ENCODE measurements at regions not wholly inside any gene's neighbourhood (a gene's known extent, or its start where the extent isn't known, plus 50 kb on each side); places are given as distances from the start of the nearest gene placed in this dataset.

GRCh38 chr20:52614051-52614863 is 357.9 kb upstream of the TSHZ2 start:
- Histone ChIP-seq H3K79me2 (ENCODE audit: control insufficient read depth, insufficient read depth, low read length, unreplicated experiment) (no peaks in the 10 kb centered on the region), H3K4me1 (ENCODE audit: control insufficient read depth, insufficient read depth, low read length, unreplicated experiment) (no peaks in the 10 kb centered on the region), H2AFZ (ENCODE audit: low read length, unreplicated experiment) (no peak overlapping the region), H3K27ac (ENCODE audit: low read depth, low read length) (no peak overlapping the region), H3K27me3 (ENCODE audit: insufficient read depth, low read length) (no peaks in the 10 kb centered on the region), H3K4me3 (ENCODE audit: low read depth, low read length) (no peak overlapping the region), H3K36me3 (ENCODE audit: insufficient read depth, low read length) (no peaks in the 10 kb centered on the region)

GRCh38 chr20:52612046-52612632 is 360.0 kb upstream of the TSHZ2 start:
- H3K27me3 ChIP-seq (ENCODE audit: insufficient read depth, low read length): no peaks in the 10 kb centered on the region
- H3K4me1 ChIP-seq (ENCODE audit: control insufficient read depth, insufficient read depth, low read length, unreplicated experiment): no peaks in the 10 kb centered on the region
- no peak overlapping the region for H3K4me3 ChIP-seq (ENCODE audit: low read depth, low read length)
- no peak overlapping the region for H2AFZ ChIP-seq (ENCODE audit: low read length, unreplicated experiment)
- no peaks in the 10 kb centered on the region for H3K36me3 ChIP-seq (ENCODE audit: insufficient read depth, low read length)
- H3K27ac ChIP-seq (ENCODE audit: low read depth, low read length): no peak overlapping the region
- H3K79me2 ChIP-seq (ENCODE audit: control insufficient read depth, insufficient read depth, low read length, unreplicated experiment): no peaks in the 10 kb centered on the region

GRCh38 chr20:52610749-52611148 is 361.4 kb upstream of the TSHZ2 start:
- Histone ChIP-seq H3K79me2 (ENCODE audit: control insufficient read depth, insufficient read depth, low read length, unreplicated experiment) (no peaks in the 10 kb centered on the region), H2AFZ (ENCODE audit: low read length, unreplicated experiment) (no peak overlapping the region), H3K27me3 (ENCODE audit: insufficient read depth, low read length) (no peaks in the 10 kb centered on the region), H3K4me1 (ENCODE audit: control insufficient read depth, insufficient read depth, low read length, unreplicated experiment) (no peaks in the 10 kb centered on the region), H3K36me3 (ENCODE audit: insufficient read depth, low read length) (no peaks in the 10 kb centered on the region), H3K4me3 (ENCODE audit: low read depth, low read length) (no peak overlapping the region), H3K27ac (ENCODE audit: low read depth, low read length) (no peak overlapping the region)

GRCh38 chr20:52601295-52601971 is 370.7 kb upstream of the TSHZ2 start:
- H2AFZ ChIP-seq (ENCODE audit: low read length, unreplicated experiment): no peak overlapping the region
- H3K27me3 ChIP-seq (ENCODE audit: insufficient read depth, low read length): no peaks in the 10 kb centered on the region
- no peaks in the 10 kb centered on the region for H3K36me3 ChIP-seq (ENCODE audit: insufficient read depth, low read length)
- no peaks in the 10 kb centered on the region for H3K4me1 ChIP-seq (ENCODE audit: control insufficient read depth, insufficient read depth, low read length, unreplicated experiment)
- no peak overlapping the region for H3K27ac ChIP-seq (ENCODE audit: low read depth, low read length)
- H3K4me3 ChIP-seq (ENCODE audit: low read depth, low read length): no peak overlapping the region
- no peaks in the 10 kb centered on the region for H3K79me2 ChIP-seq (ENCODE audit: control insufficient read depth, insufficient read depth, low read length, unreplicated experiment)

- Histone ChIP-seq H3K4me3 (ENCODE audit: low read depth, low read length) (no peak overlapping the region), H3K4me1 (ENCODE audit: control insufficient read depth, insufficient read depth, low read length, unreplicated experiment) (no peaks in the 10 kb centered on the region), H3K36me3 (ENCODE audit: insufficient read depth, low read length) (no peaks in the 10 kb centered on the region), H3K27ac (ENCODE audit: low read depth, low read length) (no peak overlapping the region), H3K27me3 (ENCODE audit: insufficient read depth, low read length) (no peaks in the 10 kb centered on the region), H2AFZ (ENCODE audit: low read length, unreplicated experiment) (no peak overlapping the region), H3K79me2 (ENCODE audit: control insufficient read depth, insufficient read depth, low read length, unreplicated experiment) (no peaks in the 10 kb centered on the region)
These were observed 375.9 kb upstream of the TSHZ2 start for GRCh38 chr20:52596256-52596655.

- no peak overlapping the region for H3K4me3 ChIP-seq (ENCODE audit: low read depth, low read length)
- H3K36me3 ChIP-seq (ENCODE audit: insufficient read depth, low read length): no peaks in the 10 kb centered on the region
- no peak overlapping the region for H3K27ac ChIP-seq (ENCODE audit: low read depth, low read length)
- no peaks in the 10 kb centered on the region for H3K79me2 ChIP-seq (ENCODE audit: control insufficient read depth, insufficient read depth, low read length, unreplicated experiment)
- H3K4me1 ChIP-seq (ENCODE audit: control insufficient read depth, insufficient read depth, low read length, unreplicated experiment): no peaks in the 10 kb centered on the region
- no peaks in the 10 kb centered on the region for H3K27me3 ChIP-seq (ENCODE audit: insufficient read depth, low read length)
- no peak overlapping the region for H2AFZ ChIP-seq (ENCODE audit: low read length, unreplicated experiment)
These were observed 376.6 kb upstream of the TSHZ2 start for GRCh38 chr20:52595518-52595917.

GRCh38 chr20:52593654-52594053 is 378.5 kb upstream of the TSHZ2 start:
- H3K27ac ChIP-seq (ENCODE audit: low read depth, low read length): no peak overlapping the region

GRCh38 chr20:52592567-52592966 is 379.6 kb upstream of the TSHZ2 start:
- no peaks in the 10 kb centered on the region for H3K36me3 ChIP-seq (ENCODE audit: insufficient read depth, low read length)
- H2AFZ ChIP-seq (ENCODE audit: low read length, unreplicated experiment): no peak overlapping the region
- H3K27ac ChIP-seq (ENCODE audit: low read depth, low read length): no peak overlapping the region
- no peaks in the 10 kb centered on the region for H3K79me2 ChIP-seq (ENCODE audit: control insufficient read depth, insufficient read depth, low read length, unreplicated experiment)
- no peaks in the 10 kb centered on the region for H3K27me3 ChIP-seq (ENCODE audit: insufficient read depth, low read length)
- no peak overlapping the region for H3K4me3 ChIP-seq (ENCODE audit: low read depth, low read length)
- no peaks in the 10 kb centered on the region for H3K4me1 ChIP-seq (ENCODE audit: control insufficient read depth, insufficient read depth, low read length, unreplicated experiment)

More at GRCh38 chr20:52593654-52594053, 378.5 kb upstream of the TSHZ2 start:
- Histone ChIP-seq H3K27me3 (ENCODE audit: insufficient read depth, low read length) (no peaks in the 10 kb centered on the region), H2AFZ (ENCODE audit: low read length, unreplicated experiment) (no peak overlapping the region), H3K4me3 (ENCODE audit: low read depth, low read length) (no peak overlapping the region), H3K4me1 (ENCODE audit: control insufficient read depth, insufficient read depth, low read length, unreplicated experiment) (no peaks in the 10 kb centered on the region), H3K36me3 (ENCODE audit: insufficient read depth, low read length) (no peaks in the 10 kb centered on the region), H3K79me2 (ENCODE audit: control insufficient read depth, insufficient read depth, low read length, unreplicated experiment) (no peaks in the 10 kb centered on the region)

- H3K4me3 ChIP-seq (ENCODE audit: low read depth, low read length): no peak overlapping the region
- no peak overlapping the region for H2AFZ ChIP-seq (ENCODE audit: low read length, unreplicated experiment)
- no peaks in the 10 kb centered on the region for H3K27me3 ChIP-seq (ENCODE audit: insufficient read depth, low read length)
- H3K4me1 ChIP-seq (ENCODE audit: control insufficient read depth, insufficient read depth, low read length, unreplicated experiment): no peaks in the 10 kb centered on the region
- no peak overlapping the region for H3K27ac ChIP-seq (ENCODE audit: low read depth, low read length)
- no peaks in the 10 kb centered on the region for H3K36me3 ChIP-seq (ENCODE audit: insufficient read depth, low read length)
- no peaks in the 10 kb centered on the region for H3K79me2 ChIP-seq (ENCODE audit: control insufficient read depth, insufficient read depth, low read length, unreplicated experiment)
These were observed 382.1 kb upstream of the TSHZ2 start for GRCh38 chr20:52590100-52590499.

GRCh38 chr20:52589251-52589812 is 382.8 kb upstream of the TSHZ2 start:
- H2AFZ ChIP-seq (ENCODE audit: low read length, unreplicated experiment): no peak overlapping the region
- H3K4me3 ChIP-seq (ENCODE audit: low read depth, low read length): no peak overlapping the region
- no peaks in the 10 kb centered on the region for H3K79me2 ChIP-seq (ENCODE audit: control insufficient read depth, insufficient read depth, low read length, unreplicated experiment)
- H3K4me1 ChIP-seq (ENCODE audit: control insufficient read depth, insufficient read depth, low read length, unreplicated experiment): no peaks in the 10 kb centered on the region
- H3K27ac ChIP-seq (ENCODE audit: low read depth, low read length): no peak overlapping the region
- no peaks in the 10 kb centered on the region for H3K36me3 ChIP-seq (ENCODE audit: insufficient read depth, low read length)
- H3K27me3 ChIP-seq (ENCODE audit: insufficient read depth, low read length): no peaks in the 10 kb centered on the region

All from ACC112 (cell line).